ENCODE measurements at regions not wholly inside any gene's neighbourhood (a gene's known extent, or its start where the extent isn't known, plus 50 kb on each side); places are given as distances from the start of the nearest gene placed in this dataset.

- ChIA-PET POLR2A (no interaction called here), CTCF (interaction anchor here (0.9 to 1.4 kb wide), 2 partner anchors 12 to 26 kb away, joined by 3 to 4 read pairs; no protein-coding TSS in a partner anchor)
- no peak for DNase-seq (ENCODE audit: extremely low spot score)
- TF ChIP-seq CTCF (IDR thresholded peaks at IDR 0.05; ENCODE audit: control extremely low read depth, extremely low read depth, low read depth, missing control alignments): no peak
These were observed 203.3 kb upstream of the LMCD1 start for GRCh38 chr3:8298021-8298954.

- peak; percentile 66 for TF ChIP-seq CTCF (IDR thresholded peaks at IDR 0.05; ENCODE audit: control extremely low read depth, extremely low read depth, low read depth, missing control alignments)
- POLR2A ChIA-PET: no interaction called here
- peak; percentile 27 for DNase-seq (ENCODE audit: extremely low spot score)
- CTCF ChIA-PET: interaction anchor here (0.7 to 2.5 kb wide), 22 partner anchors 8 to 452 kb away, joined by 3 to 8 read pairs (median 4); no protein-coding TSS in a partner anchor
These were observed 199.5 kb upstream of the LMCD1 start for GRCh38 chr3:8301977-8302735.

- ChIA-PET POLR2A (no interaction called here), CTCF (interaction anchor here (1.0 to 2.2 kb wide), 5 partner anchors 10 to 112 kb away, joined by 3 to 7 read pairs (median 4); no protein-coding TSS in a partner anchor)
- no peak for DNase-seq (ENCODE audit: extremely low spot score)
- no peak for TF ChIP-seq CTCF (IDR thresholded peaks at IDR 0.05; ENCODE audit: control extremely low read depth, extremely low read depth, low read depth, missing control alignments)
These were observed 198.2 kb upstream of the LMCD1 start for GRCh38 chr3:8303466-8303865.

- DNase-seq (ENCODE audit: extremely low spot score): no peak
- POLR2A ChIA-PET: no interaction called here
- no peak for TF ChIP-seq CTCF (IDR thresholded peaks at IDR 0.05; ENCODE audit: control extremely low read depth, extremely low read depth, low read depth, missing control alignments)
- CTCF ChIA-PET: interaction anchor here (0.9 kb wide), 1 partner anchor 112 kb away, joined by 4 read pairs; no protein-coding TSS in a partner anchor
These were observed 196.3 kb upstream of the LMCD1 start for GRCh38 chr3:8305371-8305770.

- POLR2A ChIA-PET: no interaction called here
- TF ChIP-seq CTCF (IDR thresholded peaks at IDR 0.05; ENCODE audit: control extremely low read depth, extremely low read depth, low read depth, missing control alignments): no peak
- CTCF ChIA-PET: interaction anchor here (1.3 to 1.4 kb wide), 2 partner anchors 15 to 68 kb away, joined by 3 read pairs; no protein-coding TSS in a partner anchor
- DNase-seq (ENCODE audit: extremely low spot score): no peak
These were observed 194.0 kb upstream of the LMCD1 start for GRCh38 chr3:8307545-8308110.

- no peak for TF ChIP-seq CTCF (IDR thresholded peaks at IDR 0.05; ENCODE audit: control extremely low read depth, extremely low read depth, low read depth, missing control alignments)
These were observed 190.3 kb upstream of the LMCD1 start for GRCh38 chr3:8311321-8311720.

More at GRCh38 chr3:8311321-8311720, 190.3 kb upstream of the LMCD1 start:
- POLR2A ChIA-PET: no interaction called here
- no peak for DNase-seq (ENCODE audit: extremely low spot score)
- CTCF ChIA-PET: interaction anchor here (2.0 kb wide), 1 partner anchor 10 kb away, joined by 8 read pairs; no protein-coding TSS in a partner anchor

Measured in GM10248 (cell line).